H9 (cell line): ENCODE measurements at regions not wholly inside any gene's neighbourhood (a gene's known extent, or its start where the extent isn't known, plus 50 kb on each side); places are given as distances from the start of the nearest gene placed in this dataset.

Experiments used
- DNase-seq: peaks from one replicate; pipeline ENCODE4 v3.0.0-alpha.2; 2017
- H2AFZ ChIP-seq: one replicate; pipeline ENCODE4 v1.6.1; 2013; ENCODE audit warnings: mild to moderate bottlenecking, low read length, control low read depth, moderate library complexity
- H2AK5ac ChIP-seq: 2 replicates; pipeline ENCODE4 v1.6.1; 2013; ENCODE audit warnings: low read length, control low read depth, mixed read lengths; ENCODE audit not compliant: insufficient read length
- H2BK120ac ChIP-seq: one replicate; pipeline ENCODE4 v1.6.1; 2013; ENCODE audit warnings: low read depth, mild to moderate bottlenecking, low read length, control low read depth, inconsistent platforms; ENCODE audit not compliant: poor library complexity, severe bottlenecking
- H2BK12ac ChIP-seq: 2 replicates; pipeline ENCODE4 v1.6.1; 2013; ENCODE audit warnings: low read length, control low read depth, mixed read lengths, low read depth; ENCODE audit not compliant: insufficient read length
- H2BK15ac ChIP-seq: 2 replicates; pipeline ENCODE4 v1.6.1; 2013; ENCODE audit warnings: low read depth, low read length, control low read depth
- H2BK20ac ChIP-seq: one replicate; pipeline ENCODE4 v1.6.1; 2013; ENCODE audit warnings: low read depth, mild to moderate bottlenecking, low read length, control low read depth, inconsistent platforms; ENCODE audit not compliant: poor library complexity, severe bottlenecking
- H2BK5ac ChIP-seq: 2 replicates; pipeline ENCODE4 v1.6.1; 2013; ENCODE audit warnings: low read length, control low read depth, mixed read lengths; ENCODE audit not compliant: insufficient read length
- H3K14ac ChIP-seq: 2 replicates; pipeline ENCODE4 v1.6.1; 2013; ENCODE audit warnings: low read length, control low read depth; ENCODE audit not compliant: insufficient read depth
- H3K18ac ChIP-seq: 2 replicates; pipeline ENCODE4 v1.6.1; 2013; ENCODE audit warnings: low read depth, mild to moderate bottlenecking, mixed read lengths, low read length, control low read depth; ENCODE audit not compliant: insufficient read length
- H3K23ac ChIP-seq: 2 replicates; pipeline ENCODE4 v1.6.1; 2013; ENCODE audit warnings: low read length, control low read depth, mixed read lengths, low read depth; ENCODE audit not compliant: insufficient read length
- H3K23me2 ChIP-seq: 2 replicates; pipeline ENCODE4 v1.6.1; 2013; ENCODE audit warnings: low read depth, mild to moderate bottlenecking, mixed read lengths, low read length, control low read depth; ENCODE audit not compliant: insufficient read length, poor library complexity, severe bottlenecking
- H3K27ac ChIP-seq: 2 replicates; pipeline ENCODE4 v1.5.1; 2013; ENCODE audit warnings: low read length, control low read depth, mixed read lengths, low read depth; ENCODE audit not compliant: insufficient read length
- H3K27me3 ChIP-seq: 2 replicates; pipeline ENCODE4 v1.6.1; 2013; ENCODE audit warnings: low read length, control low read depth, inconsistent platforms; ENCODE audit not compliant: insufficient read depth
- H3K4ac ChIP-seq: 2 replicates; pipeline ENCODE4 v1.6.1; 2013; ENCODE audit warnings: low read depth, mild to moderate bottlenecking, control low read depth, inconsistent platforms, low read length, moderate library complexity
- H3K4me1 ChIP-seq: 2 replicates; pipeline ENCODE4 v1.6.1; 2013; ENCODE audit warnings: low read length, control low read depth, inconsistent platforms; ENCODE audit not compliant: insufficient read depth
- H3K4me2 ChIP-seq: 2 replicates; pipeline ENCODE4 v1.6.1; 2013; ENCODE audit warnings: low read length, control low read depth, mixed read lengths; ENCODE audit not compliant: insufficient read length, insufficient read depth
- H3K56ac ChIP-seq: 2 replicates; pipeline ENCODE4 v1.6.1; 2013; ENCODE audit warnings: low read depth, mild to moderate bottlenecking, mixed read lengths, low read length, control low read depth; ENCODE audit not compliant: insufficient read length
- H3K79me1 ChIP-seq: 2 replicates; pipeline ENCODE4 v1.6.1; 2013; ENCODE audit warnings: low read depth, mild to moderate bottlenecking, moderate library complexity, low read length, control low read depth, inconsistent platforms; ENCODE audit not compliant: insufficient read depth, poor library complexity, severe bottlenecking
- H3K79me2 ChIP-seq: 2 replicates; pipeline ENCODE4 v1.6.1; 2013; ENCODE audit warnings: low read length, control low read depth, inconsistent platforms; ENCODE audit not compliant: insufficient read depth
- H3K9ac ChIP-seq: 2 replicates; pipeline ENCODE4 v1.6.1; 2013; ENCODE audit warnings: low read length, control low read depth, mixed read lengths; ENCODE audit not compliant: insufficient read length; ENCODE audit errors: extremely low read depth
- H3K9me3 ChIP-seq: one replicate; pipeline ENCODE4 v1.6.1; 2013; ENCODE audit warnings: low read depth, low read length, inconsistent platforms; ENCODE audit not compliant: control insufficient read depth
- H3T11ph ChIP-seq: one replicate; pipeline ENCODE4 v1.6.1; 2013; ENCODE audit warnings: mild to moderate bottlenecking, low read length, control low read depth, inconsistent platforms
- H4K20me1 ChIP-seq: one replicate; pipeline ENCODE4 v1.6.1; 2013; ENCODE audit not compliant: control insufficient read depth, insufficient read length, insufficient read depth
- H4K5ac ChIP-seq: 2 replicates; pipeline ENCODE4 v1.6.1; 2013; ENCODE audit warnings: low read depth, mild to moderate bottlenecking, mixed read lengths, low read length, control low read depth; ENCODE audit not compliant: insufficient read length
- H4K8ac ChIP-seq: replicated peaks from 2 replicates; pipeline ENCODE4 v1.6.1; 2013; ENCODE audit warnings: low read length, control low read depth, mixed read lengths, low read depth; ENCODE audit not compliant: insufficient read length
- H4K91ac ChIP-seq: 2 replicates; pipeline ENCODE4 v1.6.1; 2013; ENCODE audit warnings: low read depth, mild to moderate bottlenecking, moderate library complexity, mixed read lengths, low read length, control low read depth; ENCODE audit not compliant: insufficient read length
- H3K27ac Mint-ChIP-seq, 3 experiments: 2 replicates in 2 of 3; 3 replicates in 1 of 3; pipeline ENCODE4 v1.8.0; 2020 to 2021; ENCODE audit warnings: mixed read lengths in 3 of 3, mild to moderate bottlenecking in 1 of 3, moderate library complexity in 1 of 3
- H3K27me3 Mint-ChIP-seq: 2 replicates; pipeline ENCODE4 v1.8.0; 2021; ENCODE audit warnings: low read depth, mild to moderate bottlenecking, moderate library complexity, mixed read lengths
- H3K36me3 Mint-ChIP-seq, 3 experiments: 2 replicates in 2 of 3; 3 replicates in 1 of 3; pipeline ENCODE4 v1.8.0; 2020 to 2021; ENCODE audit warnings: low read depth in 3 of 3, mixed read lengths in 3 of 3; ENCODE audit not compliant: insufficient read depth in 1 of 3
- H3K4me1 Mint-ChIP-seq, 2 experiments: 2 replicates each; pipeline ENCODE4 v1.8.0; 2020; ENCODE audit warnings: mixed read lengths in 2 of 2
- H3K4me3 Mint-ChIP-seq, 2 experiments: 2 replicates in 1 of 2; 3 replicates in 1 of 2; pipeline ENCODE4 v1.8.0; 2020 to 2021; ENCODE audit warnings: mild to moderate bottlenecking in 2 of 2, mixed read lengths in 2 of 2, moderate library complexity in 1 of 2
- H3K9me3 Mint-ChIP-seq, 2 experiments: 2 replicates in 1 of 2; 3 replicates in 1 of 2; pipeline ENCODE4 v1.8.0; 2020; ENCODE audit warnings: mild to moderate bottlenecking in 2 of 2, mixed read lengths in 2 of 2, moderate library complexity in 1 of 2
- WGBS: extraction: QIAGEN DNeasy Blood & Tissue Kit; methylation state at CpG from one replicate; pipeline ENCODE4 v1.1.7; 2013; ENCODE audit warnings: missing lambda C conversion rate, low lambda C conversion rate, mixed read lengths; ENCODE audit not compliant: insufficient read length; ENCODE audit errors: extremely low coverage; 5-methylcytosine and 5-hydroxymethylcytosine counted together
- TF ChIP-seq, protein P1 (sequence below): fragments of 200-600 bp; sonication (generic); conservative IDR thresholded peaks from 3 replicates; pipeline ENCODE4 v1.8.0; 2021; ENCODE audit warnings: antibody characterized with exemption, mild to moderate bottlenecking

- H2BK120ac ChIP-seq, result no peak overlapping the region
- no peak overlapping the region for H3T11ph ChIP-seq
- no CpG with 5 or more reads among the region's 5 CpGs for WGBS
- no peak overlapping the region for H2AFZ ChIP-seq
- H3K79me2 ChIP-seq, result no peaks in the 10 kb centered on the region
- no peaks in the 10 kb centered on the region for H3K27me3 ChIP-seq
- no peak overlapping the region for H3K9ac ChIP-seq
- H3K18ac ChIP-seq, result no peak overlapping the region
- H4K8ac ChIP-seq, result no peak overlapping the region
- H3K4me2 ChIP-seq, result no peak overlapping the region
- H4K91ac ChIP-seq, result no peak overlapping the region
- no peak overlapping the region for H2BK20ac ChIP-seq
- peaks cover 4% of the 10 kb centered on the region; the same call in 1 of the 2 replicates for H3K27me3 Mint-ChIP-seq
- H3K4me3 Mint-ChIP-seq, result no peak overlapping the region
- TF ChIP-seq, protein P1, sequence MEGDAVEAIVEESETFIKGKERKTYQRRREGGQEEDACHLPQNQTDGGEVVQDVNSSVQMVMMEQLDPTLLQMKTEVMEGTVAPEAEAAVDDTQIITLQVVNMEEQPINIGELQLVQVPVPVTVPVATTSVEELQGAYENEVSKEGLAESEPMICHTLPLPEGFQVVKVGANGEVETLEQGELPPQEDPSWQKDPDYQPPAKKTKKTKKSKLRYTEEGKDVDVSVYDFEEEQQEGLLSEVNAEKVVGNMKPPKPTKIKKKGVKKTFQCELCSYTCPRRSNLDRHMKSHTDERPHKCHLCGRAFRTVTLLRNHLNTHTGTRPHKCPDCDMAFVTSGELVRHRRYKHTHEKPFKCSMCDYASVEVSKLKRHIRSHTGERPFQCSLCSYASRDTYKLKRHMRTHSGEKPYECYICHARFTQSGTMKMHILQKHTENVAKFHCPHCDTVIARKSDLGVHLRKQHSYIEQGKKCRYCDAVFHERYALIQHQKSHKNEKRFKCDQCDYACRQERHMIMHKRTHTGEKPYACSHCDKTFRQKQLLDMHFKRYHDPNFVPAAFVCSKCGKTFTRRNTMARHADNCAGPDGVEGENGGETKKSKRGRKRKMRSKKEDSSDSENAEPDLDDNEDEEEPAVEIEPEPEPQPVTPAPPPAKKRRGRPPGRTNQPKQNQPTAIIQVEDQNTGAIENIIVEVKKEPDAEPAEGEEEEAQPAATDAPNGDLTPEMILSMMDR, result no peak
- no peak overlapping the region for H3K4ac ChIP-seq
- H2BK12ac ChIP-seq, result no peak overlapping the region
- H3K14ac ChIP-seq, result no peak overlapping the region
- H3K9me3 Mint-ChIP-seq, result no peaks in the 10 kb centered on the region
- no peak overlapping the region for H2BK5ac ChIP-seq
- 0 out of 2 replicates have a peak, but pooled peaks cover 2% of the 10 kb centered on the region for H3K4me1 ChIP-seq
- H2AK5ac ChIP-seq, result no peak overlapping the region
- H3K23ac ChIP-seq, result no peak overlapping the region
- H3K27ac Mint-ChIP-seq, result no peak overlapping the region
- no peaks in the 10 kb centered on the region for H3K23me2 ChIP-seq
- H3K36me3 Mint-ChIP-seq, result no peaks in the 10 kb centered on the region
- no peak overlapping the region for H4K5ac ChIP-seq
- no peak overlapping the region for H2BK15ac ChIP-seq
- no peak for DNase-seq
- no peaks in the 10 kb centered on the region for H4K20me1 ChIP-seq
- H3K9me3 ChIP-seq, result no peaks in the 10 kb centered on the region
- no peak overlapping the region for H3K56ac ChIP-seq
- peaks cover 26 to 29% of the 10 kb centered on the region in 2 experiments for H3K4me1 Mint-ChIP-seq
- H3K79me1 ChIP-seq, result no peaks in the 10 kb centered on the region
- H3K27ac ChIP-seq, result no peak overlapping the region
Observed at GRCh38 chr2:128751746-128752145, 433.1 kb upstream of the HS6ST1 start.
